RWPE2 (cell line): ENCODE measurements at regions not wholly inside any gene's neighbourhood (a gene's known extent, or its start where the extent isn't known, plus 50 kb on each side); places are given as distances from the start of the nearest gene placed in this dataset.

Experiments
- ATAC-seq: fragments of 200-7000 bp; cut with Tn5 transposase; 3 replicates; pipeline ENCODE4 v1.9.1; 2021; ENCODE audit warnings: low read depth
- DNase-seq: peaks from one replicate; pipeline ENCODE4 v3.0.0-alpha.2; 2020; ENCODE audit warnings: low spot score
- H3K27ac ChIP-seq: fragments of 450-650 bp; 2 replicates; pipeline ENCODE4 v1.5.1; 2017; ENCODE audit warnings: mild to moderate bottlenecking; ENCODE audit not compliant: poor library complexity, severe bottlenecking
- H3K27me3 ChIP-seq: fragments of 250-450 bp; sonication (Bioruptor Pico); 2 replicates; pipeline ENCODE4 v1.5.1; 2021; ENCODE audit warnings: mild to moderate bottlenecking, moderate library complexity; ENCODE audit not compliant: insufficient read depth, poor library complexity, severe bottlenecking
- H3K36me3 ChIP-seq: fragments of 250-450 bp; sonication (Bioruptor Pico); 2 replicates; pipeline ENCODE4 v1.5.1; 2020; ENCODE audit warnings: low read depth, mild to moderate bottlenecking, moderate library complexity
- H3K4me1 ChIP-seq: fragments of 250-450 bp; sonication (Bioruptor Pico); 2 replicates; pipeline ENCODE4 v1.5.1; 2021; ENCODE audit warnings: mild to moderate bottlenecking, moderate library complexity; ENCODE audit not compliant: insufficient read depth, poor library complexity, severe bottlenecking
- H3K4me3 ChIP-seq: fragments of 250-450 bp; sonication (Bioruptor Pico); 2 replicates; pipeline ENCODE4 v1.5.1; 2021; ENCODE audit warnings: mild to moderate bottlenecking, moderate library complexity; ENCODE audit not compliant: severe bottlenecking
- H3K9me3 ChIP-seq: fragments of 250-450 bp; sonication (Bioruptor Pico); 2 replicates; pipeline ENCODE4 v1.5.1; 2021; ENCODE audit warnings: mild to moderate bottlenecking, moderate library complexity; ENCODE audit not compliant: severe bottlenecking
- CTCF ChIP-seq: fragments of 450-650 bp; IDR thresholded peaks from one replicate; pipeline ENCODE4 v1.5.1; 2017; ENCODE audit warnings: mild to moderate bottlenecking, moderate library complexity; ENCODE audit not compliant: poor library complexity, severe bottlenecking

- Histone ChIP-seq H3K4me3 (no peak overlapping the region), H3K27ac (no peak overlapping the region), H3K9me3 (no peaks in the 10 kb centered on the region), H3K4me1 (no peaks in the 10 kb centered on the region), H3K27me3 (no peaks in the 10 kb centered on the region), H3K36me3 (no peaks in the 10 kb centered on the region)
- TF ChIP-seq CTCF = no peak
- DNase-seq = no peak
- no peak for ATAC-seq
Observed at GRCh38 chr4:129622566-129622965, 526.6 kb downstream of the C4orf33 start.

- no peaks in the 10 kb centered on the region for H3K27me3 ChIP-seq
- H3K9me3 ChIP-seq = no peaks in the 10 kb centered on the region
- no peaks in the 10 kb centered on the region for H3K4me1 ChIP-seq
- no peak overlapping the region for H3K4me3 ChIP-seq
- DNase-seq (no peak), ATAC-seq (no peak)
- no peak overlapping the region for H3K27ac ChIP-seq
- no peaks in the 10 kb centered on the region for H3K36me3 ChIP-seq
- TF ChIP-seq CTCF = no peak
Observed at GRCh38 chr4:129623233-129623875, 527.4 kb downstream of the C4orf33 start.

GRCh38 chr4:129641179-129641578 is 545.2 kb downstream of the C4orf33 start:
- no peaks in the 10 kb centered on the region for H3K27me3 ChIP-seq
- H3K36me3 ChIP-seq = no peaks in the 10 kb centered on the region
- no peaks in the 10 kb centered on the region for H3K9me3 ChIP-seq
- DNase-seq (no peak), ATAC-seq (peak; percentile 51; the same call in 2 of the 3 replicates)
- no peak overlapping the region for H3K4me3 ChIP-seq
- TF ChIP-seq CTCF = peak; percentile 80
- H3K27ac ChIP-seq = no peak overlapping the region
- no peaks in the 10 kb centered on the region for H3K4me1 ChIP-seq

- Histone ChIP-seq H3K27me3 (no peaks in the 10 kb centered on the region), H3K27ac (no peak overlapping the region), H3K36me3 (no peaks in the 10 kb centered on the region), H3K4me1 (no peaks in the 10 kb centered on the region), H3K4me3 (no peak overlapping the region), H3K9me3 (no peaks in the 10 kb centered on the region)
- ATAC-seq (no peak), DNase-seq (no peak)
- no peak for TF ChIP-seq CTCF
Observed at GRCh38 chr4:129645461-129645860, 549.5 kb downstream of the C4orf33 start.

- Histone ChIP-seq H3K27ac (no peak overlapping the region), H3K36me3 (no peaks in the 10 kb centered on the region), H3K9me3 (no peaks in the 10 kb centered on the region), H3K4me1 (no peaks in the 10 kb centered on the region), H3K4me3 (no peak overlapping the region), H3K27me3 (no peaks in the 10 kb centered on the region)
- no peak for ATAC-seq
- no peak for TF ChIP-seq CTCF
- no peak for DNase-seq
Observed at GRCh38 chr4:129668092-129668491, 572.1 kb downstream of the C4orf33 start.
